ENCODE measurements at regions not wholly inside any gene's neighbourhood (a gene's known extent, or its start where the extent isn't known, plus 50 kb on each side); places are given as distances from the start of the nearest gene placed in this dataset.
"Not testable (repeated sequence)": the region's sequence is repeated elsewhere in the genome, so short reads cannot be mapped to it uniquely, and the experiment has no call there.

GRCh38 chr6:6748001-6748400, 159.5 kb downstream of the LY86 start:
- no peak for FAIRE-seq
- no peak for DNase-seq (ENCODE audit: low spot score)

- no peak for FAIRE-seq
- DNase-seq (ENCODE audit: low spot score), result peak; percentile 86
Observed at GRCh38 chr6:6749702-6750491, 161.4 kb downstream of the LY86 start.

GRCh38 chr6:6750594-6751265, 162.2 kb downstream of the LY86 start:
- FAIRE-seq, result no peak
- no peak for DNase-seq (ENCODE audit: low spot score)

- DNase-seq (ENCODE audit: low spot score) (no peak), FAIRE-seq (no peak)
Observed at GRCh38 chr6:6751266-6751596, 162.7 kb downstream of the LY86 start.

GRCh38 chr6:6751619-6752023, 163.1 kb downstream of the LY86 start:
- no peak for FAIRE-seq
- no peak for DNase-seq (ENCODE audit: low spot score)

GRCh38 chr6:6752129-6752528, 163.6 kb downstream of the LY86 start:
- DNase-seq (ENCODE audit: low spot score) (no peak), FAIRE-seq (no peak)

GRCh38 chr6:6753301-6753700, 164.8 kb downstream of the LY86 start:
- FAIRE-seq (no peak), DNase-seq (ENCODE audit: low spot score) (no peak)

GRCh38 chr6:6756526-6756925, 168.0 kb downstream of the LY86 start:
- FAIRE-seq (no peak), DNase-seq (ENCODE audit: low spot score) (no peak)

- DNase-seq (ENCODE audit: low spot score) (no peak), FAIRE-seq (no peak)
Observed at GRCh38 chr6:6758546-6758914, 170.0 kb downstream of the LY86 start.

- no peak for FAIRE-seq
- peak; percentile 21 for DNase-seq (ENCODE audit: low spot score)
Observed at GRCh38 chr6:6758915-6759654, 170.6 kb downstream of the LY86 start.

- FAIRE-seq, result no peak
- DNase-seq (ENCODE audit: low spot score), result no peak
Observed at GRCh38 chr6:6760002-6760401, 171.5 kb downstream of the LY86 start.

GRCh38 chr6:6762566-6762965, 174.0 kb downstream of the LY86 start:
- FAIRE-seq; DNase-seq (ENCODE audit: low spot score): not testable (repeated sequence)

- no peak for FAIRE-seq
- no peak for DNase-seq (ENCODE audit: low spot score)
Observed at GRCh38 chr6:6764764-6765434, 176.4 kb downstream of the LY86 start.

GRCh38 chr6:6766230-6766905, 177.8 kb downstream of the LY86 start:
- no peak for DNase-seq (ENCODE audit: low spot score)
- FAIRE-seq, result no peak

- DNase-seq (ENCODE audit: low spot score) (no peak), FAIRE-seq (no peak)
Observed at GRCh38 chr6:6769466-6769865, 180.9 kb downstream of the LY86 start.

- no peak for DNase-seq (ENCODE audit: low spot score)
- no peak for FAIRE-seq
Observed at GRCh38 chr6:6771224-6771945, 182.9 kb downstream of the LY86 start.

GRCh38 chr6:6771964-6772363, 183.4 kb downstream of the LY86 start:
- DNase-seq (ENCODE audit: low spot score) (no peak), FAIRE-seq (no peak)

GRCh38 chr6:6772751-6773150, 184.2 kb downstream of the LY86 start:
- FAIRE-seq, result no peak

GRCh38 chr6:6775074-6775473, 186.6 kb downstream of the LY86 start:
- DNase-seq (ENCODE audit: low spot score), result no peak

More at GRCh38 chr6:6772751-6773150, 184.2 kb downstream of the LY86 start:
- DNase-seq (ENCODE audit: low spot score), result no peak

GRCh38 chr6:6780231-6780630, 191.7 kb downstream of the LY86 start:
- DNase-seq (ENCODE audit: low spot score) (no peak), FAIRE-seq (no peak)

More at GRCh38 chr6:6775074-6775473, 186.6 kb downstream of the LY86 start:
- no peak for FAIRE-seq
